Mesendoderm (in vitro differentiated cells): ENCODE measurements at regions not wholly inside any gene's neighbourhood (a gene's known extent, or its start where the extent isn't known, plus 50 kb on each side); places are given as distances from the start of the nearest gene placed in this dataset.

ENCODE experiments used
- DNase-seq: peaks from one replicate; pipeline ENCODE4 v3.0.0; 2013
- H2AK5ac ChIP-seq: 2 replicates; pipeline ENCODE4 v1.6.1; 2013; ENCODE audit warnings: low read length, inconsistent platforms
- H2BK120ac ChIP-seq: 2 replicates; pipeline ENCODE4 v1.6.1; 2013; ENCODE audit warnings: low read depth, mild to moderate bottlenecking, low read length, moderate library complexity, mixed read lengths
- H2BK15ac ChIP-seq: replicated peaks from 2 replicates; pipeline ENCODE4 v1.6.1; 2013; ENCODE audit warnings: low read depth, mild to moderate bottlenecking, moderate library complexity
- H2BK5ac ChIP-seq: 2 replicates; pipeline ENCODE4 v1.6.1; 2013; ENCODE audit warnings: low read length, inconsistent platforms
- H3K18ac ChIP-seq: 2 replicates; pipeline ENCODE4 v1.6.1; 2013; ENCODE audit warnings: mild to moderate bottlenecking, low read length, mixed read lengths
- H3K23ac ChIP-seq: one replicate; pipeline ENCODE4 v1.6.1; 2013; ENCODE audit warnings: low read length
- H3K27ac ChIP-seq: 2 replicates; pipeline ENCODE4 v1.5.1; 2013; ENCODE audit warnings: low read depth, mild to moderate bottlenecking, inconsistent platforms, low read length, moderate library complexity
- H3K27me3 ChIP-seq: 2 replicates; pipeline ENCODE4 v1.6.1; 2013; ENCODE audit warnings: low read length, control low read depth, mild to moderate bottlenecking, inconsistent platforms; ENCODE audit not compliant: insufficient read depth, poor library complexity
- H3K36me3 ChIP-seq: 2 replicates; pipeline ENCODE4 v1.6.1; 2013; ENCODE audit warnings: low read length, inconsistent platforms; ENCODE audit not compliant: control insufficient read depth, insufficient read depth
- H3K4ac ChIP-seq: one replicate; pipeline ENCODE4 v1.6.1; 2013; ENCODE audit warnings: low read depth, mild to moderate bottlenecking, low read length, moderate library complexity
- H3K4me1 ChIP-seq: 2 replicates; pipeline ENCODE4 v1.6.1; 2013; ENCODE audit warnings: low read depth, low read length, inconsistent platforms; ENCODE audit not compliant: control insufficient read depth
- H3K4me2 ChIP-seq: 2 replicates; pipeline ENCODE4 v1.6.1; 2013; ENCODE audit warnings: low read length
- H3K4me3 ChIP-seq: 2 replicates; pipeline ENCODE4 v1.5.1; 2013; ENCODE audit warnings: mild to moderate bottlenecking, low read length
- H3K56ac ChIP-seq: one replicate; pipeline ENCODE4 v1.6.1; 2013; ENCODE audit warnings: low read length
- H3K79me1 ChIP-seq: 2 replicates; pipeline ENCODE4 v1.6.1; 2013; ENCODE audit warnings: low read length, inconsistent platforms
- H3K79me2 ChIP-seq: 2 replicates; pipeline ENCODE4 v1.6.1; 2013; ENCODE audit warnings: mild to moderate bottlenecking, low read length; ENCODE audit not compliant: control insufficient read depth, insufficient read depth
- H3K9ac ChIP-seq: 2 replicates; pipeline ENCODE4 v1.6.1; 2013; ENCODE audit warnings: low read length, inconsistent platforms
- H4K5ac ChIP-seq: one replicate; pipeline ENCODE4 v1.6.1; 2013; ENCODE audit warnings: low read length
- H4K8ac ChIP-seq: one replicate; pipeline ENCODE4 v1.6.1; 2013; ENCODE audit warnings: low read depth, mild to moderate bottlenecking, control low read depth, low read length, moderate library complexity
- WGBS: extraction: QIAGEN DNeasy Blood & Tissue Kit; methylation state at CpG from one replicate; pipeline ENCODE4 v1.1.7; 2013; ENCODE audit warnings: low lambda C conversion rate, missing lambda C conversion rate; ENCODE audit not compliant: insufficient coverage; ENCODE audit errors: extremely low coverage; 5-methylcytosine and 5-hydroxymethylcytosine counted together

DNA sequence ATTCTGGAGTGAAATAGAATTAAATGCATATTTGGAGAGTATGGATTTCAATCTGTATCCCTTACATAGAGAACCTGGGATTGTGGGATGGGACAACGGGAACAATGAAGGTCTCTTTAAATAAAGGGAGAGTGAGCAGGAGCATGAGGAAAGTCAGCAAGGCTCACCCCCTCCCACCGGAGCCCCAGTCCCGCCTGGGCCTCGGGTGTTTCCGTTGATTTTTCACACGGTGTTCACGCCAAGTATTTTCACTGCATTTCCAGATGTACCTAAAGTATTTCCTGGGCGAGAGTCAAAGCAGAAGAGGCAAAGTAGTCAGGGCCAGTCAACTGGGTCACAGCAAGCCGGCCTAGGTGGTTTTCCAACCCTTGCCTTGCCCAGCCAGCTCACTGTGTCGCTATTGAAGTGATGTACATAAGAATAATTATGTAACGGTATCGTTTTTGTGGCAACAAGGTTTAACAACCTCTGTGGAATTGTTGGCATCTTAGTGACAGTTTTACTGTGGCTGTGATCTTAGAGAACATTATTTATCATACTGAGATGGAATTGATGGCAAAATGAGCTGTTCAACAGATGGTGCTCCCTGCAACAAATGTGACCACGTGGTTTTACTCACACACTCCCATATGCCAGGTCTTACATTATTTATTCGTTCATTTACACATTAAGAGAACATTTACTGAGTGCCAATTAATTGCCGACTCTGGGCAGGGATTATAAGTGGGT lies 177.3 kb downstream of the ADAMTS15 start:
- no peak overlapping the region for H3K4me3 ChIP-seq
- H3K4me2 ChIP-seq, result no peak overlapping the region
- WGBS, result no CpG with 5 or more reads among the region's 15 CpGs
- H3K4me1 ChIP-seq, result no peaks in the 10 kb centered on the region
- H2BK120ac ChIP-seq, result no peak overlapping the region
- no peak overlapping the region for H3K27ac ChIP-seq
- H3K36me3 ChIP-seq, result no peaks in the 10 kb centered on the region
- H3K79me1 ChIP-seq, result no peaks in the 10 kb centered on the region
- no peaks in the 10 kb centered on the region for H3K27me3 ChIP-seq
- H3K9ac ChIP-seq, result no peak overlapping the region
- H3K56ac ChIP-seq, result no peak overlapping the region
- H2BK15ac ChIP-seq, result no peak overlapping the region
- no peak for DNase-seq
- no peak overlapping the region for H3K18ac ChIP-seq
- H3K79me2 ChIP-seq, result no peaks in the 10 kb centered on the region
- H3K23ac ChIP-seq, result no peak overlapping the region
- no peak overlapping the region for H3K4ac ChIP-seq
- no peak overlapping the region for H2AK5ac ChIP-seq
- no peak overlapping the region for H4K8ac ChIP-seq
- no peak overlapping the region for H2BK5ac ChIP-seq
- H4K5ac ChIP-seq, result no peak overlapping the region

GRCh38 chr11:130629039-130629438 lies 180.6 kb downstream of the ADAMTS15 start:
- Histone ChIP-seq H3K4ac (no peak overlapping the region), H3K36me3 (no peaks in the 10 kb centered on the region), H3K18ac (no peak overlapping the region), H2BK120ac (no peak overlapping the region), H3K27ac (no peak overlapping the region), H4K5ac (no peak overlapping the region), H3K4me3 (no peak overlapping the region), H3K79me1 (no peaks in the 10 kb centered on the region), H3K9ac (no peak overlapping the region), H3K4me1 (no peaks in the 10 kb centered on the region), H4K8ac (no peak overlapping the region), H3K56ac (no peak overlapping the region), H2BK5ac (no peak overlapping the region), H3K23ac (no peak overlapping the region), H2BK15ac (no peak overlapping the region), H3K79me2 (no peaks in the 10 kb centered on the region), H3K27me3 (no peaks in the 10 kb centered on the region), H2AK5ac (no peak overlapping the region), H3K4me2 (no peak overlapping the region)
- DNase-seq, result no peak
- WGBS, result no CpG with 5 or more reads among the region's 9 CpGs

GRCh38 chr11:130631119-130631518 lies 182.7 kb downstream of the ADAMTS15 start:
- Histone ChIP-seq H2AK5ac (no peak overlapping the region), H3K79me2 (no peaks in the 10 kb centered on the region), H2BK120ac (no peak overlapping the region), H2BK5ac (no peak overlapping the region), H3K4me1 (no peaks in the 10 kb centered on the region), H4K8ac (no peak overlapping the region), H3K4ac (no peak overlapping the region), H4K5ac (no peak overlapping the region), H3K4me2 (no peak overlapping the region), H3K4me3 (no peak overlapping the region), H3K36me3 (no peaks in the 10 kb centered on the region), H3K23ac (no peak overlapping the region), H3K27me3 (no peaks in the 10 kb centered on the region), H3K56ac (no peak overlapping the region), H3K27ac (no peak overlapping the region), H3K9ac (no peak overlapping the region), H3K18ac (no peak overlapping the region), H2BK15ac (no peak overlapping the region), H3K79me1 (no peaks in the 10 kb centered on the region)
- WGBS, result no CpG with 5 or more reads among the region's 3 CpGs
- DNase-seq, result no peak

DNA sequence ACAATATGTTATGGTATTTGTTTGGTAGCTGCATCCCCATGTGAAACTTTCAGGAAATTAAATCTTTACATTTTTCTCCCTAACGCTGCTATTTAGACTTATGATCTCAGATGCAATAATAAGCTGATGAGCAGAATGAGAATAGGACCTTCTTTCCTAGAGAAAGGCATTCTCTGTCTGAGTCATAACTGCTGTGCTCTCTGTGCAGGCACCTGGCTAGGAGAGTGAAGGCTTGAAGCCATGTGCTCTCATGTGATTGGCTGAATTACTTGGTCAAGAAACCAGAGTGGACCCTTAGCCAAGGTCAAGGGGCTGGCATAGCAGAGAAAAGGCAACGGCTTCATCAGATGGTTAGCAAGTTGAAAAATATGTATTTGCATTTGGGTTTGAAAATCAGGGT lies 185.0 kb downstream of the ADAMTS15 start:
- Histone ChIP-seq H3K36me3 (no peaks in the 10 kb centered on the region), H3K79me2 (no peaks in the 10 kb centered on the region), H3K27me3 (no peaks in the 10 kb centered on the region), H3K23ac (no peak overlapping the region), H3K4ac (no peak overlapping the region), H3K4me3 (no peak overlapping the region), H3K4me2 (no peak overlapping the region), H4K8ac (no peak overlapping the region), H3K79me1 (no peaks in the 10 kb centered on the region), H3K4me1 (peaks cover 5% of the 10 kb centered on the region), H2BK15ac (no peak overlapping the region), H3K9ac (no peak overlapping the region), H3K56ac (no peak overlapping the region), H4K5ac (no peak overlapping the region), H2AK5ac (no peak overlapping the region), H2BK120ac (no peak overlapping the region), H3K27ac (no peak overlapping the region), H2BK5ac (no peak overlapping the region), H3K18ac (no peak overlapping the region)
- WGBS, result no CpG with 5 or more reads among the region's 2 CpGs
- DNase-seq, result no peak

GRCh38 chr11:130634186-130634585 lies 185.7 kb downstream of the ADAMTS15 start:
- H3K79me2 ChIP-seq, result no peaks in the 10 kb centered on the region
- H4K5ac ChIP-seq, result no peak overlapping the region
- no peak overlapping the region for H4K8ac ChIP-seq
- no peak overlapping the region for H3K18ac ChIP-seq
- no peak overlapping the region for H3K9ac ChIP-seq
- H3K36me3 ChIP-seq, result no peaks in the 10 kb centered on the region
- no peak overlapping the region for H3K4me2 ChIP-seq
- H3K4ac ChIP-seq, result no peak overlapping the region
- DNase-seq, result no peak
- H2BK15ac ChIP-seq, result no peak overlapping the region
- no peak overlapping the region for H2BK120ac ChIP-seq
- no peak overlapping the region for H2BK5ac ChIP-seq
- no peaks in the 10 kb centered on the region for H3K27me3 ChIP-seq
- H3K23ac ChIP-seq, result no peak overlapping the region
- peaks cover 5% of the 10 kb centered on the region for H3K4me1 ChIP-seq
- no CpG with 5 or more reads among the region's 4 CpGs for WGBS
- no peak overlapping the region for H3K56ac ChIP-seq
- H3K4me3 ChIP-seq, result no peak overlapping the region
- no peaks in the 10 kb centered on the region for H3K79me1 ChIP-seq
- no peak overlapping the region for H2AK5ac ChIP-seq
- no peak overlapping the region for H3K27ac ChIP-seq

DNA sequence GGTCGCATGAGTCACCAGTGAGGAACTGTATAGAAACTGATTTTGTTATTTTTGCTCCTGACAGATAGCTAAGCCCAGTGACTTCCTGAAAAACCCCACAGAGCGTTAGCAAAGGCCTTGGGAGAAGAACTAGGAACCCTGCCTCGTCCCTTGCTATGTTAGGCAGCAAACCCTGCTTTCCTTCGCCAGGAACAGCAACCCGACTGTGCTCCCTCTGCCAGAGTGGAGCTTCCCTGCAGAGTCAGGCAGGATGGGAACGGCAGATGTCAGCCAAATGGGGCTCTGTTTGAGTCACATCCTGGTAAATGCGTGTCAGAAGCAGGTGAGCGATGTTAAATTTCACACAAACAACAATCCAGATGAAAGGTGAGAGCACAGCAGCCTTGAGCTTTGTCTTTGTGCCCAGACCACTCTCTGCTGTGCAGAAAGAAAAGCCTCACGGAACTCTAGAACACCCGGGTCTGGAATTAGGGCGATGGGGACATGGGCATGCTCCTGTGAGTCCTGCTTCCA lies 186.6 kb downstream of the ADAMTS15 start:
- no peak overlapping the region for H3K18ac ChIP-seq
- H3K9ac ChIP-seq, result no peak overlapping the region
- H3K56ac ChIP-seq, result peak overlapping the region; percentile 40
- no peaks in the 10 kb centered on the region for H3K79me1 ChIP-seq
- H3K4me1 ChIP-seq, result peaks cover 5% of the 10 kb centered on the region
- WGBS, result no CpG with 5 or more reads among the region's 11 CpGs
- H3K23ac ChIP-seq, result no peak overlapping the region
- peak; percentile 54 for DNase-seq
- no peaks in the 10 kb centered on the region for H3K27me3 ChIP-seq
- H2AK5ac ChIP-seq, result no peak overlapping the region
- no peak overlapping the region for H3K4me2 ChIP-seq
- no peak overlapping the region for H3K4me3 ChIP-seq
- H3K4ac ChIP-seq, result no peak overlapping the region
- H3K79me2 ChIP-seq, result no peaks in the 10 kb centered on the region
- no peaks in the 10 kb centered on the region for H3K36me3 ChIP-seq
- no peak overlapping the region for H2BK120ac ChIP-seq
- no peak overlapping the region for H4K8ac ChIP-seq
- H4K5ac ChIP-seq, result no peak overlapping the region
- H3K27ac ChIP-seq, result no peak overlapping the region
- no peak overlapping the region for H2BK5ac ChIP-seq
- H2BK15ac ChIP-seq, result no peak overlapping the region
